CD4-positive, alpha-beta T cell treated with Interferon gamma for 1 hour (primary cell): ENCODE measurements at regions not wholly inside any gene's neighbourhood (a gene's known extent, or its start where the extent isn't known, plus 50 kb on each side); places are given as distances from the start of the nearest gene placed in this dataset.
"Not testable (repeated sequence)": the region's sequence is repeated elsewhere in the genome, so short reads cannot be mapped to it uniquely, and the experiment has no call there.

ENCODE experiments used
- DNase-seq: peaks from one replicate; pipeline ENCODE4 v3.0.0-alpha.2; 2020

- no peak for DNase-seq
Measured at GRCh38 chr4:58359590-58359989, 1249.4 kb upstream of the IGFBP7 start.

- DNase-seq, result no peak
Measured at GRCh38 chr4:58357947-58358346, 1247.8 kb upstream of the IGFBP7 start.

GRCh38 chr4:58325070-58325469 is 1214.9 kb upstream of the IGFBP7 start:
- DNase-seq, result no peak

GRCh38 chr4:58313444-58313843 is 1203.3 kb upstream of the IGFBP7 start:
- DNase-seq, result no peak

DNA sequence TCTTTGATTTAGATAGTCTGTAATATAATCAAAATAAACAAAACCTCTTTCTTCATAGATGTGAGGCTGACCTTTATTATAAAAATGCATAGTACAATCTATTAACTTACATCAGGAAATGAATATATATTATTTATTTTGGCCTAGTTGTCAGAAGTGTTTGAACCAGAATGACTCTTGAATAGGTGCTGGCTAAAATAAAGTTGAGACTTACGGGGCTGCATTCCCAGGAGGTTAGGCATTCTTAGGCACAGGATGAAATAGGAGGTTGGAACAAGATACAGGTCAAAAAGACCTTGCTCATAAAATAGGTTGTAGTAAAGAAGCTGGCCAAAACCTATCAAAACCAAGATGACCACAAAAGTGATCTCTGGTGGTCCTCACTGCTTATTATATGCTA is 1193.3 kb upstream of the IGFBP7 start:
- no peak for DNase-seq

DNA sequence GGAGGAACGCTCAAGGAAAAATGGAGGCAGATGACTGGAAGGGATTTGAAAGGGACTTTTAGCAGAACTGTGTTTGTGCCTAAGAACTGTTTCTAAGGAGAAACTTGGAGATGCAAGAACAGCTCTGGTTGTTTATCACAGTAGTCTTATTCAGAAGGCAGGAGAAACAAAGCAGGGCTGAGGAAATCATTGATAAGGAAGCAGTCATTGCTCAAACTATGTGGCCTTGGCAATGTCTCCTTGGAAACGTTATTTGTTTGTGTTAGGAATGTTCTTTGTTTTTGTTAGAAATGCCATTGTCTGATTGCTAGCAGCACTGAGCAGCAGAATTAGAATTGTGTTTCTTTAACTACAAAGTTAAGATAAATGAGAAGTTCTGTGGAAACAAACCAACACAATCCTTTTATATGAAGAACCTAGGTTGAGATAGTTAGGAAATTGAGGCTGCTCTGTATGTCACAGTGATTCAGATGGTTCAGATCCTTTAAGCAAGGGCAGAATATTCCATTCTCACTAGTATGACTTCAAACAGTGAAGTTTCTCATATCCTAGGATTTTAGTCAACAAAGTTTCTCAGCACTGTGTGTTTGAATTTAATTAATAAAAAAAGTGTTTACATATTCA is 1191.3 kb upstream of the IGFBP7 start:
- no peak for DNase-seq

- DNase-seq, result no peak
Measured at GRCh38 chr4:58286335-58286734, 1176.2 kb upstream of the IGFBP7 start.

DNA sequence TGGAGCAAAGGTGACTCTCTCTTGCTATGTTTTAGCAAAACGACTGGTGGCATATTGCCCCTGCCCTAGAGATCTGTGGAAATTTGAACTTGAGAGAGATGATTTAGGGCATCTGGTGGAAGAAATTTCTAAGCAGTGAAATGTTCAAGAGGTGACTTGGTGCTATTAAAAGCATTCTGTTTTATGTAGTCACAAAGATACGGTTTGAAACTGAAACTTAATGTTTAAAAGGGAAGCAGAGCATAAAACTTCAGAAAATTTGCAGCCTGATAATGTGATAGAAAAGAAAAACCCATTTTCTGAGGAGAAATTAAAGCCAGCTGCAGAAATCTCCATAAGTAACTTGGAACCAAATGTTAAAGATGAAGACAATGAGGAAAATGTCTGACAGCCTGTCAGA is 1170.7 kb upstream of the IGFBP7 start:
- DNase-seq, result not testable (repeated sequence)

DNA sequence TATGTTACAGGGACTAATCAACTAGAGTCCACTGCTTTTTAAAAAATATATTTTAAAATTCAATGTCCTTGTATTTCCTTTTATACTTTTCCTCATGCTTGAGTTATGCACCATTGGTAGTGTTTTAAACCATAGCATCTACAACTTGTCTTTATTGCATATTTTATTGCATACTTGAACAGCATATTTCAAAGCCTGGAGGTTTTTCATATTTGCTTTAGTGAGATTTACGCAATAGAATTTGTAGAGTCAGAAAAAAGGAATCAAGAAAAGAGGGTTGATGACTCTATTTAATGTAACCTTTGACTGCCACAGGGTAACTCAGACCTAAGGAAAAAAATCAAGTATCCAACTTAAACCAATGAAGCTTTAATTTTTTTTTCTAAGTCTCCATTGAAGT is 1165.7 kb upstream of the IGFBP7 start:
- DNase-seq, result no peak

- no peak for DNase-seq
Measured at GRCh38 chr4:58274553-58274952, 1164.4 kb upstream of the IGFBP7 start.

DNA sequence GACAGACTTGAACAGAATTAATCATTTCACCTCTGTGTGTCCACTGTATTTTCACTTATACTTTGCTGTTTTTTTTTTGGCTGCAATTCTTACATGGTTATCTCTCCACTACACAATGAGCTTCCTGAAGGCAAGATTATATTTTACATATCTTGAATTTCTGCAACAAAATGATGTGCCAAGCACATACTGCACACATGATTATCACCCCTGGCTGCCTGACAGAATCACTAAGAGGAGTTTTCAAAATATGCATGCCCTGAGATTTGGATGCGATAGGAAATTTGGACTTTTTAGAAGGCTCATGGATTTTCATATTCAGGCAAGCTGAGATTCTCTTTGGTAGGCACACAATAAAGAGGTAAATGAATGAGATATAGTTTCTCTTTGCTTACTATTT is 1162.1 kb upstream of the IGFBP7 start:
- DNase-seq, result no peak

DNA sequence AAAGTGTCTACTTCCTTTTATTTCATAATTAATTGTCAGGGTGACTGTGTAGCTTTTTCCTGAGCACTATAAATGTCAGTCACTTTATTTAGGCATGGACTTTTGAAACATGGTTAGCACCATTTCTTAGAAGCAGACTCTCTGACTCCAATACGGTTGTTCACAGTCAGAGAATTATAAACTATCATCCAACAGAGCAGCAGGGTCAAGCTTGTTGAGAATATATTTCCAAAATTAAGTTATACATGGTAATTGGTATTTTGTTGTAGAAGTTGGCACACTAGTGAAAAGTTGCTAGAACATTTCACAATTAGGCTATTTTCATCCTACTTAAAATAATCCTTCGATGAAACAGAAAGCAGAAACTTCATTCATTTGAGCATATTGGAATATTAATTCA is 1155.5 kb upstream of the IGFBP7 start:
- no peak for DNase-seq

DNA sequence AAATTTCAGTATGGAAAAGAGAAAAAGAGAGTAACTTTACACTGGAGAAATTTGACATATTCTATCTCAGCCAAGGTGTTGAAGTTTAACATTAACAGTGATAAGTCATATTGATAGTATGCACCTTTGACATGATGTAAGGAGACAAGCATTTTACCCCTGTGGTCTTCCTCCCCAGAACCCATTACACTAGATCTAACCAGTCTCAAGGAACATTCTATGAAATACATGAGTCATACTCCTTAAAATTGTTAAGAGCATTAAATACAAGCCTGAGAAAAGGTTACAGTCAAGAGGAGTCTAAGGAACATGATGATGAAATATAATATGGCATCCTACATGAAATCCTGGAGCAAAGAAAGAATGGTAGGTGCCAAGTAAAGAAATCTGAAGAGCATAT is 1151.3 kb upstream of the IGFBP7 start:
- DNase-seq, result no peak

DNA sequence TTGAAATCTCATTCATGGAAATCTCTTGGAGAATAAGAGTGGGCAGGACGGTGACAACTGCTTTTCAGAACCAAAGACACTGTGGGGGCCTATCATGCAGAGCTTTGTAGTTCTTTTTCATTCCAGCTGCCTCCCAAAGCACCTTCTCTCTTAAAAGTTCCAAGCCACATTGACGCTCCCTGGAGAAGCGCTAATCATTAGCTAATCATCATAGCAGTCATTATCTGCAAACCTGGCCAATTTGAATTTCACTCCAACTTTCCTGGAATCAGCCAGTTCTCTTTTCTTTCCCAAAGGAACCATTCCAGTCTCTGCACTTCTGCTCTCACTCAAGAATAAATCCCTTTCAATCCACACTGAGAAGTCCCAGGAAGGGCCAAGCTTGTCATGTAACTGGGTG is 1144.1 kb upstream of the IGFBP7 start:
- DNase-seq, result no peak

GRCh38 chr4:58252656-58253055 is 1142.5 kb upstream of the IGFBP7 start:
- no peak for DNase-seq

- DNase-seq, result no peak
Measured at GRCh38 chr4:58247792-58248191, 1137.6 kb upstream of the IGFBP7 start.

DNA sequence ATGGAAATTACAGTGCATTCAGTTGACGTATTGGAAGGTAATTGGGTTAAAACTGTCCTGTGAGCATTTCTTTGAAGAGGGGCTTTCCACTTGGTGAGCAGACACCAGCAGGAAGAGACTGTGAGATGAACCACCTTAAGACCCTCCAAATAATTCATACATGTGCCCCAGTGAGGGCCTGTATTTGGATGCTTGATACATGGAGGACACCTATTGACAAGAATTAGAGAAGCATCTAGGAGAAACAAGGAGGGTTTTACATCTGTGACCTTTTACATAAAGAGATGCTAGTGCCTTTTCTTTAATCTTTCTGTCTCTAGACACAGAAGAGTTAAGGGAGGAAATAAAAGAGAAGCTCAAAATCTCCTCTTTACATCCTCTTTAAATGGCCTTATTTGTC is 1115.3 kb upstream of the IGFBP7 start:
- no peak for DNase-seq

DNA sequence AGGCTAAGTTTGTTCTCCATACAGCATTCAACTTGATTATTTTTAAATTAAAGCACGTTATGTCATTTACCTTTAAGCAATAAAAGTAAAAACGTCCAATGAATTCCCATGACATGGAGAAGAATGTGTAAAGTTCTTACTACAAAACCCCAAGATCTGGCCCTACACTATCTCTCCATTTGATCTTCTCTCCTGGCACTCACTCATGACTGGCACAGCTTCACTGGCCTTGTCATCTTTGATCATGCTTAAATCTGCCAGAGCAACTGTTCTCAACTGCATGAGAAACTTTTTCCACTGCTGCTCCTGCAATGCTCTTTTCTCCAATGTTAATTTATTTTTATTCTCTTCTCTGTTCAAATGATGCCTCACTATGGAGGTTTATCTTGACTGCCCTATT is 1109.0 kb upstream of the IGFBP7 start:
- no peak for DNase-seq

DNA sequence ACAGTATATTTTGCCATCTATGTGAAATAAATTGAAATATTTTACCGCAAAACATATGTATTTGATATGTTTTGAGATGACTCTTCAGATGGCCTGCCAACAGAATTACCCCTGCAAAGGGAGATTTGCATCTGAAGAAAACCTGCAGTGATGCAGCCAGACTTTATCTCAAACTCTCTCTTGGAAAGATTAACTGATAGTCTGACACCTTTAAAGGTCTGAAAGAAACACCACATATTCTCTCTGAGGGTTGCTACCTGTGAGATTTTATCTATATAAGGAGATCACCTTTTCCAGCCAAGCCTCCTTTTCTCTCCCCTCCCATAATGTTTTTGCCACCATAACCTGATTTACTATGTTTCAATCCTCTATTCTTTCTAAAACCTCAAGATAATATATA is 1106.3 kb upstream of the IGFBP7 start:
- DNase-seq, result no peak

- DNase-seq, result no peak
Measured at GRCh38 chr4:58214376-58214775, 1104.2 kb upstream of the IGFBP7 start.

DNA sequence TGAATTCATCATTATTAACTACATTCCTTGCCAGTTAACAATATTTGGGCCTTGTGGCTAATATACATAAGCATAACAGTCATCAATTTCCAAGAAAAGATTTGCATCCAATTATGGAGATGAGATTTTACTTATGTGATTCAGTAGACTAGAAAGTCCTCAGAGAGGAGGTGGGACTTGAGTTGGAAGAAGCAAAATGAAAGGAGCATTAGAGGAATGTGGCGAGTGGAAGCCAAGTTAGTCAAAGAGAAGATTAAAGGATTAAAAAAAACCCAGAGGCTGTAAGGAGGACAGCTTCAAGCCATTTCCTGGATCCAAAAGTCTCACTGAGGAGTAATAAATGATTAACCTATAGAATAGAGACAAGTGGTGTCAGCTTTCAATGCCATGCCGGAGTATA is 1099.4 kb upstream of the IGFBP7 start:
- no peak for DNase-seq

DNA sequence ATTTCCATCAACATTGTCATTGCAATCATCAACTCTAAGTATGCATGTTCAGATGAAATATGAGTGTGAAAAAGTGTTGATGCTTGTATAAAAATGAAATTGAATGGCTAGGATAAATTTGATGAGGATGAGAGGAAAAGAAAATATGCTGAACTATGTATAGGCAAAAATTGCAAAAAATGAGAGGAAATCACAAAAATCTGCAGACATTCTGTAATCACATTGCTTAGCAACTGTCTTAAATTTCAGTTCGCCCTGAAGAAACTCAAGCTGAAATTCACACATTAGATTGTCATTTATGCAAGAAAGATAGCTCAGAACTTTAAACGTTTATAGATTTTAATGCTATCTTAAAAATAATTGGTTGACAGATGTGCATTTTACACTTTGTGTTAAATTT is 1098.8 kb upstream of the IGFBP7 start:
- DNase-seq, result no peak

GRCh38 chr4:58205446-58206235 is 1095.5 kb upstream of the IGFBP7 start:
- no peak for DNase-seq

DNA sequence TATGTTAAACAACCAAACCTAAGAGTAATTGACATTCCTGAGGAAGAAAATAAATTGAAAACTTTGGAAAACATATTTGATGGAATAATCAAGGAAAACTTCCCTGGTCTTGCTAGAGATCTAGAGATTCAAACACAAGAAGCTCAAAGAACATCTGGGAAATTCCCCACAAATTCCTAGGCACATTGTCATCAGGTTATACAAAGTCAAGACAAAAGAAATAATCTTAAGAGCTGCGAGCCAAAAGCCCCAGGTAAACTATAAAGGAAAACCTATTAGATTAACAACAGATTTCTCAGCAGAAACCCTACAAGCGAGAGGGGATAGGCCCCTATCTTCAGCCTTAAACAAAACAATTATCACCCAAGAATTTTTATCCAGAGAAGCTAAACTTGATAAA is 1082.0 kb upstream of the IGFBP7 start:
- DNase-seq, result no peak

- no peak for DNase-seq
Measured at GRCh38 chr4:58191109-58191508, 1080.9 kb upstream of the IGFBP7 start.
